Liver (tissue), 8 donors: ENCODE measurements at regions not wholly inside any gene's neighbourhood (a gene's known extent, or its start where the extent isn't known, plus 50 kb on each side); places are given as distances from the start of the nearest gene placed in this dataset.

Experiments used
- DNase-seq: peaks from one replicate; pipeline ENCODE4 v3.0.0-alpha.2; 2017; ENCODE audit warnings: low spot score
- H3K27ac ChIP-seq, 2 donors: one replicate each; pipeline ENCODE4 v1.7.0; 2013; ENCODE audit warnings: inconsistent platforms in 2 of 2, low read length in 2 of 2, control low read depth in 1 of 2, low read depth in 1 of 2, mild to moderate bottlenecking in 1 of 2
- H3K27me3 ChIP-seq, 4 donors: one replicate each; pipeline versions ENCODE4 v1.6.1 to v1.7.0; 2013; ENCODE audit warnings: low read length in 3 of 4, inconsistent platforms in 1 of 4, mild to moderate bottlenecking in 1 of 4, moderate library complexity in 1 of 4; ENCODE audit not compliant: control insufficient read depth in 4 of 4, insufficient read depth in 4 of 4
- H3K36me3 ChIP-seq, 4 donors: one replicate each; pipeline versions ENCODE4 v1.6.1 to v1.7.0; 2013; ENCODE audit warnings: low read length in 3 of 4, mild to moderate bottlenecking in 3 of 4, low read depth in 1 of 4, moderate library complexity in 1 of 4; ENCODE audit not compliant: control insufficient read depth in 4 of 4, insufficient read depth in 3 of 4
- H3K4me1 ChIP-seq, 4 donors: one replicate each; pipeline versions ENCODE4 v1.6.1 to v1.7.0; 2013; ENCODE audit warnings: low read length in 3 of 4, mild to moderate bottlenecking in 3 of 4, moderate library complexity in 1 of 4; ENCODE audit not compliant: control insufficient read depth in 4 of 4, insufficient read depth in 4 of 4
- H3K4me3 ChIP-seq, 3 donors: one replicate each; pipeline versions ENCODE4 v1.6.1 to v1.7.0; 2013; ENCODE audit warnings: low read length in 3 of 3, control low read depth in 1 of 3, low read depth in 1 of 3, mild to moderate bottlenecking in 1 of 3
- H3K9ac ChIP-seq, 2 donors: one replicate each; pipeline ENCODE4 v1.7.0; 2013; ENCODE audit warnings: low read length in 2 of 2, mild to moderate bottlenecking in 2 of 2, moderate library complexity in 2 of 2, control low read depth in 1 of 2, low read depth in 1 of 2
- H3K9me3 ChIP-seq, 4 donors: one replicate each; pipeline versions ENCODE4 v1.6.1 to v1.7.0; 2013; ENCODE audit warnings: low read length in 3 of 4; ENCODE audit not compliant: control insufficient read depth in 4 of 4
- EGR1 ChIP-seq, 2 donors: IDR thresholded peaks; 2 replicates each; pipeline ENCODE4 v1.6.1; 2016 to 2018; ENCODE audit warnings: antibody characterized with exemption in 2 of 2, low read depth in 2 of 2
- FOXA1 ChIP-seq: IDR thresholded peaks from 2 replicates; pipeline ENCODE4 v1.6.1; 2016; ENCODE audit warnings: antibody characterized with exemption
- FOXA2 ChIP-seq: IDR thresholded peaks from 2 replicates; pipeline ENCODE4 v1.6.1; 2016; ENCODE audit warnings: antibody characterized with exemption
- GABPA ChIP-seq, 2 donors: IDR thresholded peaks in 1 of 2; conservative IDR thresholded peaks in 1 of 2; 2 replicates each; pipeline ENCODE4 v1.6.1; 2016; ENCODE audit warnings: antibody characterized with exemption in 2 of 2, mild to moderate bottlenecking in 1 of 2, moderate library complexity in 1 of 2
- HNF4A ChIP-seq, 2 donors: conservative IDR thresholded peaks; 2 replicates each; pipeline ENCODE4 v1.6.1; 2016; ENCODE audit warnings: antibody characterized with exemption in 2 of 2, mild to moderate bottlenecking in 2 of 2
- JUND ChIP-seq, 2 donors: IDR thresholded peaks; 2 replicates each; pipeline ENCODE4 v1.6.1; 2016; ENCODE audit warnings: antibody characterized with exemption in 2 of 2
- NR2F2 ChIP-seq: IDR thresholded peaks from 2 replicates; pipeline ENCODE4 v1.6.1; 2016; ENCODE audit warnings: antibody characterized with exemption
- WGBS: extraction: QIAGEN DNeasy Blood & Tissue Kit; methylation state at CpG from one replicate; pipeline ENCODE4 v1.1.7; 2013; 5-methylcytosine and 5-hydroxymethylcytosine counted together
- TF ChIP-seq, protein P1 (sequence below): IDR thresholded peaks from 2 replicates; pipeline ENCODE4 v1.6.1; 2016; ENCODE audit warnings: antibody characterized with exemption, mild to moderate bottlenecking
- TF ChIP-seq, protein P2 (sequence below): fragments of 150-350 bp; IDR thresholded peaks from 2 replicates; pipeline ENCODE4 v1.5.1; 2017; ENCODE audit warnings: improper control_type of control experiment, low read depth, low read length; ENCODE audit not compliant: missing input control
- TF ChIP-seq, protein P3 (sequence below): IDR thresholded peaks from 2 replicates; pipeline ENCODE4 v1.6.1; 2016; ENCODE audit warnings: antibody characterized with exemption
- TF ChIP-seq, protein P4 (sequence below): IDR thresholded peaks from 2 replicates; pipeline ENCODE4 v1.6.1; 2016; ENCODE audit warnings: antibody characterized with exemption
- donor health status: healthy.
- donor health status: healthy.
- donor health status: healthy.
- donor health status: healthy.
- donor health status: healthy.

DNA sequence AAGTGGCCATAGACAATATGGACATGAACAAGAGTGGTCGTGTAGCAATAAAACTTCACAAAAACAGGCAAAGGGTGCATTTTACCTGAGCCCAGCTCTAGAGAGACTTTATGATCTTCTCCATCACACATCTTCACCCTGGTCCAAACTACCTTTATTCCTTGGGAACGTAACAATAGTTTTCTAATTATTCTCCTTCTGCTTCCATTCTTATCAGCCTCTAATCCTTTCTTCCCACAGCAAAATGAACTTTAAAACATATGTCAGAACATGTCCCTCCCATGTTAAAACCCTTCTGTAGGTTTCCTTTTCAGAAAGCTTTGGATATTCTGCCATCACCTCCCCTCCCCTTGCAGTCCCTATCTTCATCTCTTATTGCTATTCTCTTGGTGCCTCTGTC lies 395.2 kb upstream of the PLXNA2 start (continued):
- TF ChIP-seq, protein P1, sequence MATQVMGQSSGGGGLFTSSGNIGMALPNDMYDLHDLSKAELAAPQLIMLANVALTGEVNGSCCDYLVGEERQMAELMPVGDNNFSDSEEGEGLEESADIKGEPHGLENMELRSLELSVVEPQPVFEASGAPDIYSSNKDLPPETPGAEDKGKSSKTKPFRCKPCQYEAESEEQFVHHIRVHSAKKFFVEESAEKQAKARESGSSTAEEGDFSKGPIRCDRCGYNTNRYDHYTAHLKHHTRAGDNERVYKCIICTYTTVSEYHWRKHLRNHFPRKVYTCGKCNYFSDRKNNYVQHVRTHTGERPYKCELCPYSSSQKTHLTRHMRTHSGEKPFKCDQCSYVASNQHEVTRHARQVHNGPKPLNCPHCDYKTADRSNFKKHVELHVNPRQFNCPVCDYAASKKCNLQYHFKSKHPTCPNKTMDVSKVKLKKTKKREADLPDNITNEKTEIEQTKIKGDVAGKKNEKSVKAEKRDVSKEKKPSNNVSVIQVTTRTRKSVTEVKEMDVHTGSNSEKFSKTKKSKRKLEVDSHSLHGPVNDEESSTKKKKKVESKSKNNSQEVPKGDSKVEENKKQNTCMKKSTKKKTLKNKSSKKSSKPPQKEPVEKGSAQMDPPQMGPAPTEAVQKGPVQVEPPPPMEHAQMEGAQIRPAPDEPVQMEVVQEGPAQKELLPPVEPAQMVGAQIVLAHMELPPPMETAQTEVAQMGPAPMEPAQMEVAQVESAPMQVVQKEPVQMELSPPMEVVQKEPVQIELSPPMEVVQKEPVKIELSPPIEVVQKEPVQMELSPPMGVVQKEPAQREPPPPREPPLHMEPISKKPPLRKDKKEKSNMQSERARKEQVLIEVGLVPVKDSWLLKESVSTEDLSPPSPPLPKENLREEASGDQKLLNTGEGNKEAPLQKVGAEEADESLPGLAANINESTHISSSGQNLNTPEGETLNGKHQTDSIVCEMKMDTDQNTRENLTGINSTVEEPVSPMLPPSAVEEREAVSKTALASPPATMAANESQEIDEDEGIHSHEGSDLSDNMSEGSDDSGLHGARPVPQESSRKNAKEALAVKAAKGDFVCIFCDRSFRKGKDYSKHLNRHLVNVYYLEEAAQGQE: no peak
- TF ChIP-seq FOXA1 (no peak), GABPA (IDR thresholded peaks at IDR 0.05 in 1 of 2, conservative IDR thresholded peaks at IDR 0.05 in 1 of 2) (no peak), FOXA2 (no peak), NR2F2 (no peak), JUND (IDR thresholded peaks at IDR 0.05) (no peak)
- TF ChIP-seq, protein P2, sequence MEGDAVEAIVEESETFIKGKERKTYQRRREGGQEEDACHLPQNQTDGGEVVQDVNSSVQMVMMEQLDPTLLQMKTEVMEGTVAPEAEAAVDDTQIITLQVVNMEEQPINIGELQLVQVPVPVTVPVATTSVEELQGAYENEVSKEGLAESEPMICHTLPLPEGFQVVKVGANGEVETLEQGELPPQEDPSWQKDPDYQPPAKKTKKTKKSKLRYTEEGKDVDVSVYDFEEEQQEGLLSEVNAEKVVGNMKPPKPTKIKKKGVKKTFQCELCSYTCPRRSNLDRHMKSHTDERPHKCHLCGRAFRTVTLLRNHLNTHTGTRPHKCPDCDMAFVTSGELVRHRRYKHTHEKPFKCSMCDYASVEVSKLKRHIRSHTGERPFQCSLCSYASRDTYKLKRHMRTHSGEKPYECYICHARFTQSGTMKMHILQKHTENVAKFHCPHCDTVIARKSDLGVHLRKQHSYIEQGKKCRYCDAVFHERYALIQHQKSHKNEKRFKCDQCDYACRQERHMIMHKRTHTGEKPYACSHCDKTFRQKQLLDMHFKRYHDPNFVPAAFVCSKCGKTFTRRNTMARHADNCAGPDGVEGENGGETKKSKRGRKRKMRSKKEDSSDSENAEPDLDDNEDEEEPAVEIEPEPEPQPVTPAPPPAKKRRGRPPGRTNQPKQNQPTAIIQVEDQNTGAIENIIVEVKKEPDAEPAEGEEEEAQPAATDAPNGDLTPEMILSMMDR: no peak

DNA sequence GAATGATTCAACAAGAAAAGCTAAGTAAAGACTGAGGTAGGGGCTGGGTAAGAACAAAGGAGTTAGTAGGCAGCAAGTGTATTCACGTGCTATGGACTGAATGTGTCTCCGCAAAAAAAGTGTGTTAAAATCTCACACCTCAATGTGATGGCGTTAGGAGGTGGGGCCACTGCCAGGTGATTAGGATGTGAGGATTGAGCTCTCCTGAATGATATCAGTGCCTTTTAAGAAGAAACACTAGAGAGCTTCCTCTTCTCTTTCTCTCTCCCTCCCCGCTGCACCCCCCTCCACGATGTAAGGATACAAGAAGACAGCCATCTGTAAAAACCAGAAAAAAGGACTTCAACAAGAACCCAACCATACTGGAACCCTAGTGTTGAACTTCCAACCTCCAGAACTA lies 396.1 kb upstream of the PLXNA2 start:
- Histone ChIP-seq H3K27me3 (no peaks in the 10 kb centered on the region), H3K9me3 (no peaks in the 10 kb centered on the region), H3K4me3 (no peak overlapping the region), H3K36me3 (no peaks in the 10 kb centered on the region), H3K27ac (no peak overlapping the region), H3K9ac (no peak overlapping the region), H3K4me1 (no peaks in the 10 kb centered on the region)
- 91% methylated on average over 5 of the region's 5 CpGs for WGBS
- TF ChIP-seq, protein P2: no peak
- TF ChIP-seq, protein P3, sequence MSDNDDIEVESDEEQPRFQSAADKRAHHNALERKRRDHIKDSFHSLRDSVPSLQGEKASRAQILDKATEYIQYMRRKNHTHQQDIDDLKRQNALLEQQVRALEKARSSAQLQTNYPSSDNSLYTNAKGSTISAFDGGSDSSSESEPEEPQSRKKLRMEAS: no peak
- no peak for TF ChIP-seq NR2F2
- no peak for TF ChIP-seq HNF4A (conservative IDR thresholded peaks at IDR 0.05)
- TF ChIP-seq, protein P4, sequence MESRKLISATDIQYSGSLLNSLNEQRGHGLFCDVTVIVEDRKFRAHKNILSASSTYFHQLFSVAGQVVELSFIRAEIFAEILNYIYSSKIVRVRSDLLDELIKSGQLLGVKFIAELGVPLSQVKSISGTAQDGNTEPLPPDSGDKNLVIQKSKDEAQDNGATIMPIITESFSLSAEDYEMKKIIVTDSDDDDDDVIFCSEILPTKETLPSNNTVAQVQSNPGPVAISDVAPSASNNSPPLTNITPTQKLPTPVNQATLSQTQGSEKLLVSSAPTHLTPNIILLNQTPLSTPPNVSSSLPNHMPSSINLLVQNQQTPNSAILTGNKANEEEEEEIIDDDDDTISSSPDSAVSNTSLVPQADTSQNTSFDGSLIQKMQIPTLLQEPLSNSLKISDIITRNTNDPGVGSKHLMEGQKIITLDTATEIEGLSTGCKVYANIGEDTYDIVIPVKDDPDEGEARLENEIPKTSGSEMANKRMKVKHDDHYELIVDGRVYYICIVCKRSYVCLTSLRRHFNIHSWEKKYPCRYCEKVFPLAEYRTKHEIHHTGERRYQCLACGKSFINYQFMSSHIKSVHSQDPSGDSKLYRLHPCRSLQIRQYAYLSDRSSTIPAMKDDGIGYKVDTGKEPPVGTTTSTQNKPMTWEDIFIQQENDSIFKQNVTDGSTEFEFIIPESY: no peak
- no peak for TF ChIP-seq FOXA1
- TF ChIP-seq EGR1 (IDR thresholded peaks at IDR 0.05; ENCODE audit: low read depth in 2 of 2): no peak
- DNase-seq: no peak
